Transverse colon (tissue), 4 donors: ENCODE measurements at regions not wholly inside any gene's neighbourhood (a gene's known extent, or its start where the extent isn't known, plus 50 kb on each side); places are given as distances from the start of the nearest gene placed in this dataset.

Experiments used
- DNase-seq: peaks from one replicate; pipeline ENCODE4 v3.0.0-alpha.2; 2019
- H3K27ac ChIP-seq, 4 donors: fragments of 200-600 bp; sonication (generic); 2 replicates each; pipeline ENCODE4 v1.5.1; 2016 to 2018; ENCODE audit warnings: inconsistent platforms in 4 of 4
- H3K27me3 ChIP-seq: fragments of 200-600 bp; sonication (generic); 2 replicates; pipeline ENCODE4 v1.5.1; 2017; ENCODE audit warnings: inconsistent platforms
- H3K36me3 ChIP-seq, 4 donors: fragments of 200-600 bp; sonication (generic); 2 replicates each; pipeline ENCODE4 v1.5.1; 2017 to 2019; ENCODE audit warnings: inconsistent platforms in 4 of 4
- H3K4me1 ChIP-seq, 4 donors: fragments of 200-600 bp; sonication (generic); 2 replicates each; pipeline ENCODE4 v1.5.1; 2017 to 2020; ENCODE audit warnings: inconsistent platforms in 4 of 4
- H3K4me3 ChIP-seq, 4 donors: fragments of 200-600 bp; sonication (generic); 1 replicate in 1 of 4; 2 replicates in 3 of 4; pipeline versions ENCODE4 v1.5.1 to v1.6.1; 2017 to 2019; ENCODE audit warnings: inconsistent platforms in 4 of 4
- H3K9me3 ChIP-seq, 2 donors: fragments of 200-600 bp; sonication (generic); 2 replicates each; pipeline ENCODE4 v1.5.1; 2017 to 2019; ENCODE audit warnings: inconsistent platforms in 2 of 2
- EP300 ChIP-seq: sonication (generic); formaldehyde crosslinking; IDR thresholded peaks from one replicate; pipeline ENCODE4 v1.6.1; 2017; ENCODE audit warnings: antibody characterized with exemption, low read depth
- POLR2A ChIP-seq: fragments of 450-650 bp; IDR thresholded peaks from one replicate; pipeline ENCODE4 v1.6.1; 2016; ENCODE audit warnings: antibody characterized with exemption, mild to moderate bottlenecking, moderate library complexity
- POLR2AphosphoS5 ChIP-seq, 3 donors: sonication (generic); formaldehyde crosslinking; IDR thresholded peaks; one replicate each; pipeline ENCODE4 v1.6.1; 2016; ENCODE audit warnings: antibody characterized with exemption in 3 of 3
- whole genome bisulfite sequencing, 2 donors: methylation state at CpG; one replicate each; pipeline ENCODE4 v1.1.5; 2018; ENCODE audit warnings: low coverage in 1 of 2; 5-methylcytosine and 5-hydroxymethylcytosine counted together
- in situ Hi-C, 4 donors: fragments of 200-750 bp; cut with MboI; loops; one replicate each; pipeline versions ENCODE4 v1.15.0 to v1.15.1; 2017; ENCODE audit warnings: low sequenced_read_pairs in 3 of 4, low pct_ligation_motif_present in 1 of 4, low pct_unique_long_range_greater_than_20kb in 1 of 4
- intact Hi-C: fragments of 100-400 bp; cut with DNase I; formaldehyde crosslinking; loops from one replicate; pipeline ENCODE4 v1.15.1; 2023; ENCODE audit warnings: low total_unique reads
- TF ChIP-seq, protein P1 (sequence below), 5 experiments: fragments of 200-600 bp in 3 of 5; fragments of 450-650 bp in 2 of 5; sonication (generic) in 3 of 5; IDR thresholded peaks; 1 replicate in 2 of 5; 2 replicates in 3 of 5; pipeline ENCODE4 v1.5.1; 2016 to 2017; ENCODE audit warnings: antibody characterized with exemption in 5 of 5, inconsistent platforms in 3 of 5, mild to moderate bottlenecking in 2 of 5, moderate library complexity in 1 of 5

- no peaks in the 10 kb centered on the region for H3K9me3 ChIP-seq
- no peak for DNase-seq
- WGBS, 2 donors, result 81 to 84% methylated on average over 6 of the region's 6 CpGs
- intact Hi-C loops (no loop called here), in situ Hi-C loops (no loop called here)
- H3K4me1 ChIP-seq, result peaks cover 0 to 19% (median 6%) of the 10 kb centered on the region in 4 donors
- no peaks in the 10 kb centered on the region for H3K27me3 ChIP-seq
- no peak overlapping the region for H3K4me3 ChIP-seq
- no peak overlapping the region for H3K27ac ChIP-seq
- no peaks in the 10 kb centered on the region for H3K36me3 ChIP-seq
- TF ChIP-seq, protein P1, sequence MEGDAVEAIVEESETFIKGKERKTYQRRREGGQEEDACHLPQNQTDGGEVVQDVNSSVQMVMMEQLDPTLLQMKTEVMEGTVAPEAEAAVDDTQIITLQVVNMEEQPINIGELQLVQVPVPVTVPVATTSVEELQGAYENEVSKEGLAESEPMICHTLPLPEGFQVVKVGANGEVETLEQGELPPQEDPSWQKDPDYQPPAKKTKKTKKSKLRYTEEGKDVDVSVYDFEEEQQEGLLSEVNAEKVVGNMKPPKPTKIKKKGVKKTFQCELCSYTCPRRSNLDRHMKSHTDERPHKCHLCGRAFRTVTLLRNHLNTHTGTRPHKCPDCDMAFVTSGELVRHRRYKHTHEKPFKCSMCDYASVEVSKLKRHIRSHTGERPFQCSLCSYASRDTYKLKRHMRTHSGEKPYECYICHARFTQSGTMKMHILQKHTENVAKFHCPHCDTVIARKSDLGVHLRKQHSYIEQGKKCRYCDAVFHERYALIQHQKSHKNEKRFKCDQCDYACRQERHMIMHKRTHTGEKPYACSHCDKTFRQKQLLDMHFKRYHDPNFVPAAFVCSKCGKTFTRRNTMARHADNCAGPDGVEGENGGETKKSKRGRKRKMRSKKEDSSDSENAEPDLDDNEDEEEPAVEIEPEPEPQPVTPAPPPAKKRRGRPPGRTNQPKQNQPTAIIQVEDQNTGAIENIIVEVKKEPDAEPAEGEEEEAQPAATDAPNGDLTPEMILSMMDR (IDR thresholded peaks at IDR 0.05), result no peak
- TF ChIP-seq POLR2AphosphoS5 (IDR thresholded peaks at IDR 0.05) (no peak), EP300 (no peak), POLR2A (no peak)
These were observed 381.2 kb upstream of the TBL1XR1 start for GRCh38 chr3:177578488-177578887.

GRCh38 chr3:177579419-177579818, 382.1 kb upstream of the TBL1XR1 start:
- peaks cover 0 to 11% (median 6%) of the 10 kb centered on the region in 4 donors for H3K4me1 ChIP-seq
- no peak overlapping the region for H3K4me3 ChIP-seq
- in situ Hi-C loops (no loop called here), intact Hi-C loops (no loop called here)
- no peaks in the 10 kb centered on the region for H3K27me3 ChIP-seq
- H3K9me3 ChIP-seq, result no peaks in the 10 kb centered on the region
- no peak overlapping the region for H3K27ac ChIP-seq
- TF ChIP-seq POLR2AphosphoS5 (IDR thresholded peaks at IDR 0.05), result no peak
- TF ChIP-seq POLR2A, result no peak
- TF ChIP-seq EP300, result no peak
- TF ChIP-seq, protein P1 (IDR thresholded peaks at IDR 0.05), result no peak
- 94 to 100% methylated on average over 4 of the region's 4 CpGs for WGBS, 2 donors
- no peak for DNase-seq
- H3K36me3 ChIP-seq, result no peaks in the 10 kb centered on the region

DNA sequence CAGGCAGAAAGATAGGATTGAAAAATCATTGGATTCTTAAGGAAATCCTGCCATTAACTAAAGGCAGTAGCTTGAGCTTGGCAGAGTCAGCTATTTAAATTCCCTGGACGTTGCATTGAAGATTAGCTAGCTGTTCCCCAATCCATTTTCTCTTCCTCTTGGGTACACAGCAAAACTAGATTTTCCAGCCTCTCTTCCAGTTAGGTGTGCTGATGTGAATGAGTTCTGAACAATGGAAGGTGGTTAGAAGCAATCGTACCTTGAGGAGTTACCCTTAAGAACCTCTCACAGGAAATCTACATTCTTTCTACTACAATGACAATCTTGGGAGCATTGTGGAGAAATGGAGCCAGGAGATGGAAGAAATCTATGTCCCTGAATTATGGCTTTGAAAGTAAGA, 383.2 kb upstream of the TBL1XR1 start:
- no peak overlapping the region for H3K27ac ChIP-seq
- no peaks in the 10 kb centered on the region for H3K9me3 ChIP-seq
- 63 to 81% methylated on average over 2 of the region's 2 CpGs for WGBS, 2 donors
- peaks cover 0 to 1% (median 0%) of the 10 kb centered on the region in 4 donors for H3K4me1 ChIP-seq
- intact Hi-C loops, result no loop called here
- H3K36me3 ChIP-seq, result no peaks in the 10 kb centered on the region
- H3K4me3 ChIP-seq, result no peak overlapping the region
- in situ Hi-C loops, result no loop called here
- DNase-seq, result no peak
- no peaks in the 10 kb centered on the region for H3K27me3 ChIP-seq
- no peak for TF ChIP-seq POLR2AphosphoS5 (IDR thresholded peaks at IDR 0.05)
- TF ChIP-seq POLR2A, result no peak
- TF ChIP-seq, protein P1 (IDR thresholded peaks at IDR 0.05), result no peak
- no peak for TF ChIP-seq EP300

GRCh38 chr3:177585271-177585670, 388.0 kb upstream of the TBL1XR1 start:
- Histone ChIP-seq H3K4me3 (no peak overlapping the region), H3K9me3 (no peaks in the 10 kb centered on the region), H3K36me3 (no peaks in the 10 kb centered on the region), H3K27me3 (no peaks in the 10 kb centered on the region), H3K27ac (no peak overlapping the region), H3K4me1 (peaks cover 0 to 9% (median 3%) of the 10 kb centered on the region in 4 donors)
- TF ChIP-seq POLR2A (no peak), EP300 (no peak), POLR2AphosphoS5 (IDR thresholded peaks at IDR 0.05) (no peak)
- TF ChIP-seq, protein P1 (IDR thresholded peaks at IDR 0.05), result no peak
- 50 to 62% methylated on average over 2 to 3 of the region's 3 CpGs for WGBS, 2 donors
- DNase-seq, result no peak
- in situ Hi-C loops, result no loop called here
- intact Hi-C loops, result no loop called here
